GM12865 (cell line): ENCODE measurements at regions not wholly inside any gene's neighbourhood (a gene's known extent, or its start where the extent isn't known, plus 50 kb on each side); places are given as distances from the start of the nearest gene placed in this dataset.

Experiments used
- DNase-seq: peaks from one replicate; pipeline ENCODE4 v3.0.0; 2010; ENCODE audit warnings: low read depth
- H3K4me3 ChIP-seq: 2 replicates; pipeline ENCODE4 v1.5.1; 2011; ENCODE audit warnings: mild to moderate bottlenecking, low read depth, low read length, control low read depth
- CTCF ChIP-seq: IDR thresholded peaks from 2 replicates; pipeline ENCODE4 v1.5.1; 2011; ENCODE audit warnings: low read length, control low read depth, low read depth, inconsistent platforms; ENCODE audit not compliant: insufficient read depth; ENCODE audit errors: missing control alignments

GRCh38 chr19:28486473-28486872 lies 726.5 kb downstream of the UQCRFS1 start:
- H3K4me3 ChIP-seq = no peak overlapping the region
- no peak for TF ChIP-seq CTCF
- DNase-seq = no peak

GRCh38 chr19:28485292-28485691 lies 727.7 kb downstream of the UQCRFS1 start:
- TF ChIP-seq CTCF = no peak
- no peak for DNase-seq
- no peak overlapping the region for H3K4me3 ChIP-seq

GRCh38 chr19:28483197-28483596 lies 729.8 kb downstream of the UQCRFS1 start:
- no peak for TF ChIP-seq CTCF
- no peak overlapping the region for H3K4me3 ChIP-seq

GRCh38 chr19:28482221-28482620 lies 730.7 kb downstream of the UQCRFS1 start:
- TF ChIP-seq CTCF = no peak
- peak; percentile 21 for DNase-seq

More at GRCh38 chr19:28483197-28483596, 729.8 kb downstream of the UQCRFS1 start:
- DNase-seq = no peak

GRCh38 chr19:28481674-28482073 lies 731.3 kb downstream of the UQCRFS1 start:
- no peak for TF ChIP-seq CTCF
- DNase-seq = no peak
- H3K4me3 ChIP-seq = no peak overlapping the region

More at GRCh38 chr19:28482221-28482620, 730.7 kb downstream of the UQCRFS1 start:
- H3K4me3 ChIP-seq = no peak overlapping the region

GRCh38 chr19:28475525-28475924 lies 737.4 kb downstream of the UQCRFS1 start:
- DNase-seq = no peak
- H3K4me3 ChIP-seq = no peak overlapping the region
- no peak for TF ChIP-seq CTCF

- no peak for TF ChIP-seq CTCF
- no peak overlapping the region for H3K4me3 ChIP-seq
- DNase-seq = no peak
Measured at GRCh38 chr19:28472843-28473242, 740.1 kb downstream of the UQCRFS1 start.
